PC-9 (cell line): ENCODE measurements at regions not wholly inside any gene's neighbourhood (a gene's known extent, or its start where the extent isn't known, plus 50 kb on each side); places are given as distances from the start of the nearest gene placed in this dataset.

Experiments
- BruUV-seq: library from RNA; stranded (reverse); fragments of 400-500 nt; replicated peaks from 2 replicates; lab custom pipeline; 2021; lab: Mats Ljungman, UMichigan
- CTCF ChIA-PET: fragments of 300-600 bp; sonication (Branson Sonifier 250); formaldehyde crosslinking; loops from one replicate; lab custom pipeline; 2022; ENCODE audit warnings: antibody characterized with exemption; lab: Charles Lee
- POLR2A ChIA-PET: fragments of 300-600 bp; sonication (Branson Sonifier 250); formaldehyde crosslinking; loops from one replicate; lab custom pipeline; 2022; ENCODE audit warnings: antibody characterized with exemption; ENCODE audit not compliant: unreplicated experiment; lab: Charles Lee
- DNase-seq, 2 experiments: peaks; one replicate each; pipeline versions ENCODE4 v3.0.0 to v3.0.0-alpha.2; 2015 to 2022; ENCODE audit warnings: mixed read lengths in 1 of 2
- H2AFZ ChIP-seq: fragments of 200-600 bp; sonication (generic); 2 replicates; pipeline ENCODE4 v1.8.1; 2017; ENCODE audit warnings: antibody characterized with exemption
- H3F3A ChIP-seq: fragments of 200-600 bp; sonication (generic); 2 replicates; pipeline ENCODE4 v1.8.1; 2017; ENCODE audit warnings: antibody characterized with exemption, mild to moderate bottlenecking, low read depth; ENCODE audit not compliant: insufficient read depth
- H3K27ac ChIP-seq: fragments of 200-600 bp; sonication (generic); 2 replicates; pipeline ENCODE4 v1.6.1; 2016; ENCODE audit warnings: mixed run types
- H3K27me3 ChIP-seq: fragments of 200-600 bp; sonication (generic); 2 replicates; pipeline ENCODE4 v1.6.1; 2016; ENCODE audit warnings: low read depth, mixed run types; ENCODE audit not compliant: insufficient read depth
- H3K36me3 ChIP-seq: fragments of 200-600 bp; sonication (generic); 2 replicates; pipeline ENCODE4 v1.6.1; 2016; ENCODE audit warnings: low read depth, mixed run types
- H3K4me1 ChIP-seq: fragments of 200-600 bp; sonication (generic); replicated peaks from 2 replicates; pipeline ENCODE4 v1.6.1; 2016; ENCODE audit warnings: mixed run types; ENCODE audit not compliant: insufficient read depth
- H3K4me2 ChIP-seq: fragments of 200-600 bp; sonication (generic); 2 replicates; pipeline ENCODE4 v1.6.1; 2017; ENCODE audit warnings: mixed run types
- H3K4me3 ChIP-seq: fragments of 200-600 bp; sonication (generic); 2 replicates; pipeline ENCODE4 v1.6.1; 2016; ENCODE audit warnings: mixed run types
- H3K79me2 ChIP-seq: fragments of 200-600 bp; sonication (generic); 2 replicates; pipeline ENCODE4 v1.6.1; 2017; ENCODE audit warnings: low read depth, mixed run types
- H3K9me2 ChIP-seq: fragments of 200-600 bp; sonication (generic); 2 replicates; pipeline ENCODE4 v1.8.1; 2017; ENCODE audit warnings: mild to moderate bottlenecking; ENCODE audit not compliant: insufficient read depth
- H3K9me3 ChIP-seq: fragments of 200-600 bp; sonication (generic); 2 replicates; pipeline ENCODE4 v1.8.1; 2016; ENCODE audit warnings: low read depth; ENCODE audit not compliant: insufficient read depth
- H4K20me1 ChIP-seq: fragments of 200-600 bp; sonication (generic); 2 replicates; pipeline ENCODE4 v1.8.1; 2017; ENCODE audit not compliant: insufficient read depth
- EZH2 ChIP-seq: fragments of 200-600 bp; sonication (generic); IDR thresholded peaks from 2 replicates; pipeline ENCODE4 v1.8.0; 2017; ENCODE audit warnings: antibody characterized with exemption, low read depth
- intact Hi-C: fragments of 100-400 bp; cut with micrococcal nuclease; formaldehyde crosslinking; loops from one replicate; pipeline ENCODE4 v1.10.0; 2022; ENCODE audit not compliant: unreplicated experiment
- TF ChIP-seq, protein P1 (sequence below): fragments of 200-600 bp; sonication (generic); conservative IDR thresholded peaks from 2 replicates; pipeline ENCODE4 v1.6.1; 2017; ENCODE audit warnings: mixed run types, antibody characterized with exemption, mild to moderate bottlenecking, moderate library complexity

DNA sequence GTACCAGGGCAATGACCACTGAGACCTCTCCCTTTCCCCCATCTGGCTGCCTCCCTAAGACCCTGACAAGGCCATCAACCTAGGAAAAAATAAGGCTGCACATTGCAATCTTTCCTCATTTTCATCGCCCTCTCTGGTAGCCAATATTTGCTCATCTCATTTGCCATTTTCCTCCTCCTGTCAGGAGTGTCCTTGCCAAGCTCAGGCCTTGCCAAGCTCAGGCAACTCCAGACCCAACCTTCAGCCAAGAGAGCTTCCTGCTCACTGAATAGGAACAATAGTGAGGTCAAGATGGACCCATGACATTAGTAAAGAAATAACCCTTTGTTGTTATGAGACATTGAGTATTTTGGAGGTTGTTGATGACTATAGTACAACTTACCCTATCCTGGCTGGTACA lies 380.3 kb downstream of the RSL24D1 start:
- Histone ChIP-seq H3K4me3 (no peak overlapping the region), H3K27ac (no peak overlapping the region), H3K4me2 (no peak overlapping the region), H3K27me3 (no peaks in the 10 kb centered on the region), H3K4me1 (no peaks in the 10 kb centered on the region), H3K9me3 (no peaks in the 10 kb centered on the region), H2AFZ (no peak overlapping the region), H3K9me2 (no peaks in the 10 kb centered on the region), H3K36me3 (no peaks in the 10 kb centered on the region), H3F3A (no peaks in the 10 kb centered on the region), H4K20me1 (no peaks in the 10 kb centered on the region), H3K79me2 (no peaks in the 10 kb centered on the region)
- ChIA-PET CTCF (no interaction called here), POLR2A (no interaction called here)
- BruUV-seq: no TSS peak
- TF ChIP-seq EZH2: no peak
- TF ChIP-seq, protein P1, sequence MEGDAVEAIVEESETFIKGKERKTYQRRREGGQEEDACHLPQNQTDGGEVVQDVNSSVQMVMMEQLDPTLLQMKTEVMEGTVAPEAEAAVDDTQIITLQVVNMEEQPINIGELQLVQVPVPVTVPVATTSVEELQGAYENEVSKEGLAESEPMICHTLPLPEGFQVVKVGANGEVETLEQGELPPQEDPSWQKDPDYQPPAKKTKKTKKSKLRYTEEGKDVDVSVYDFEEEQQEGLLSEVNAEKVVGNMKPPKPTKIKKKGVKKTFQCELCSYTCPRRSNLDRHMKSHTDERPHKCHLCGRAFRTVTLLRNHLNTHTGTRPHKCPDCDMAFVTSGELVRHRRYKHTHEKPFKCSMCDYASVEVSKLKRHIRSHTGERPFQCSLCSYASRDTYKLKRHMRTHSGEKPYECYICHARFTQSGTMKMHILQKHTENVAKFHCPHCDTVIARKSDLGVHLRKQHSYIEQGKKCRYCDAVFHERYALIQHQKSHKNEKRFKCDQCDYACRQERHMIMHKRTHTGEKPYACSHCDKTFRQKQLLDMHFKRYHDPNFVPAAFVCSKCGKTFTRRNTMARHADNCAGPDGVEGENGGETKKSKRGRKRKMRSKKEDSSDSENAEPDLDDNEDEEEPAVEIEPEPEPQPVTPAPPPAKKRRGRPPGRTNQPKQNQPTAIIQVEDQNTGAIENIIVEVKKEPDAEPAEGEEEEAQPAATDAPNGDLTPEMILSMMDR: no peak
- DNase-seq: no peak
- intact Hi-C loops: no loop called here

DNA sequence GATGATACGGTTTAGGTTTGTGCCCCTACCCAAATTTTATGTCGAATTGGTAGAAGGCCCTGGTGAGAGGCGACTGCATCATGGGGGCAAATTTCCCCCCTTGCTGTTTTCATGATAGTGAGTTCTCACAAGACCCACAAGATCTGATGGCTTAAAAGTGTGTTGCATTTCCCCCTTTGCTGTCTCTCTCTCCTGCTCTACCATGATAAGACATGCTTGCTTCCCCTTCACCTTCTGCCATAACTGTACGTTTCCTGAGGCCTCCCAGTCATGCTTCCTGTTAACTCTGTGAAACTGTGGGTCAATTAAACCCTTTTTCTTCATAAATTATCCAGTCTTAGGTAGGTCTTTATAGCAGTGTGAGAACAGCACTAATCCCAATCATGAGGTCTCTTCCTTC lies 381.2 kb downstream of the RSL24D1 start:
- Histone ChIP-seq H3K4me1 (no peaks in the 10 kb centered on the region), H3K36me3 (no peaks in the 10 kb centered on the region), H3K79me2 (no peaks in the 10 kb centered on the region), H3K4me3 (no peak overlapping the region), H3K27me3 (no peaks in the 10 kb centered on the region), H3K9me3 (no peaks in the 10 kb centered on the region), H3K27ac (no peak overlapping the region), H3K4me2 (no peak overlapping the region), H3K9me2 (no peaks in the 10 kb centered on the region), H4K20me1 (no peaks in the 10 kb centered on the region), H3F3A (no peaks in the 10 kb centered on the region), H2AFZ (no peak overlapping the region)
- CTCF ChIA-PET: no interaction called here
- no TSS peak for BruUV-seq
- intact Hi-C loops: no loop called here
- POLR2A ChIA-PET: no interaction called here
- DNase-seq: no peak
- no peak for TF ChIP-seq EZH2
- TF ChIP-seq, protein P1: no peak

DNA sequence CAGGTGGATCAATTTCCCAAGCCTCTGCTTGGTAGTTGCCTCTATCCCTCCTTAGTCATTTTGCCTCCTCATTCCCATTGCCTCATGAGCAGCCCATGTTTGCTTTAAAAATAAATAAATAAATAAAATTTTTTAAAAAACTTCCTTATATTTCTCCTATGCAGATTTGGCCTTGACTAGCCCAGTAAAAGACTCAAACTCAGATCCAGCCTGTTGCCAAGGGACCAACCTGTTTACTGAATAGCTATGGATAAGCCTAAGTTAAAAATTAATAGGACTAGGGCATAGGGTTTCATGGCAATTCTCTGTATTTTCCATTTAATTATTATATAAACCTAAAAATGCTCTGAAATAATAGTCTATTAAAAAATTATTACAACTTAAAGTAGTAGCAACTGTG lies 384.4 kb downstream of the RSL24D1 start:
- Histone ChIP-seq H3F3A (no peaks in the 10 kb centered on the region), H4K20me1 (no peaks in the 10 kb centered on the region), H3K9me2 (no peaks in the 10 kb centered on the region), H3K27ac (no peak overlapping the region), H3K4me3 (no peak overlapping the region), H3K36me3 (no peaks in the 10 kb centered on the region), H3K27me3 (no peaks in the 10 kb centered on the region), H3K79me2 (no peaks in the 10 kb centered on the region), H3K4me1 (no peaks in the 10 kb centered on the region), H3K4me2 (no peak overlapping the region), H3K9me3 (no peaks in the 10 kb centered on the region), H2AFZ (no peak overlapping the region)
- intact Hi-C loops: no loop called here
- no peak for DNase-seq
- BruUV-seq: no TSS peak
- POLR2A ChIA-PET: no interaction called here
- TF ChIP-seq EZH2: no peak
- TF ChIP-seq, protein P1: no peak
- CTCF ChIA-PET: no interaction called here
